ENCODE measurements at regions not wholly inside any gene's neighbourhood (a gene's known extent, or its start where the extent isn't known, plus 50 kb on each side); places are given as distances from the start of the nearest gene placed in this dataset.
"Not testable (repeated sequence)": the region's sequence is repeated elsewhere in the genome, so short reads cannot be mapped to it uniquely, and the experiment has no call there.

DNA sequence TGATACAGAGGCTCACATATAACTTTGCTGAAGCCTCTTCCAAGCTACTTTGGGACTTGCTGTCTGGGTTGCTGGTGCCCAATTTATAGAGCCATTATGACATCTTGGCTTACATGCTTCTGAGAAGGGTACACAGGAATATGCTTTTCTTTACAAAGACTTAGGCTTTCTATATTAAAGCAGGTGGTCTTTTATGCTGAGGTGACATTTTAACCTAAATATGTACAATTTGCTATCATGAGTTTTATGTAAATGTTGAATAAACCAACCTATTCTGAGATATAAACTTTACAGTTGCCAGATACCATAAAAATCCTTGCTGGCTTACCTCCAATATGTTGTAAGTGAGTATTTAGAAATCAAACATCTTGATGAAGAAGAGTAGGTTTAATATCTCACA, 509.2 kb upstream of the CHD1 start:
- H3K4me1 ChIP-seq: no peaks in the 10 kb centered on the region
- no peak overlapping the region for H3K4me3 ChIP-seq
- H3K36me3 ChIP-seq: no peaks in the 10 kb centered on the region
- no peak overlapping the region for H3K27ac ChIP-seq
- H3K27me3 ChIP-seq: no peaks in the 10 kb centered on the region
- TF ChIP-seq, protein P1, sequence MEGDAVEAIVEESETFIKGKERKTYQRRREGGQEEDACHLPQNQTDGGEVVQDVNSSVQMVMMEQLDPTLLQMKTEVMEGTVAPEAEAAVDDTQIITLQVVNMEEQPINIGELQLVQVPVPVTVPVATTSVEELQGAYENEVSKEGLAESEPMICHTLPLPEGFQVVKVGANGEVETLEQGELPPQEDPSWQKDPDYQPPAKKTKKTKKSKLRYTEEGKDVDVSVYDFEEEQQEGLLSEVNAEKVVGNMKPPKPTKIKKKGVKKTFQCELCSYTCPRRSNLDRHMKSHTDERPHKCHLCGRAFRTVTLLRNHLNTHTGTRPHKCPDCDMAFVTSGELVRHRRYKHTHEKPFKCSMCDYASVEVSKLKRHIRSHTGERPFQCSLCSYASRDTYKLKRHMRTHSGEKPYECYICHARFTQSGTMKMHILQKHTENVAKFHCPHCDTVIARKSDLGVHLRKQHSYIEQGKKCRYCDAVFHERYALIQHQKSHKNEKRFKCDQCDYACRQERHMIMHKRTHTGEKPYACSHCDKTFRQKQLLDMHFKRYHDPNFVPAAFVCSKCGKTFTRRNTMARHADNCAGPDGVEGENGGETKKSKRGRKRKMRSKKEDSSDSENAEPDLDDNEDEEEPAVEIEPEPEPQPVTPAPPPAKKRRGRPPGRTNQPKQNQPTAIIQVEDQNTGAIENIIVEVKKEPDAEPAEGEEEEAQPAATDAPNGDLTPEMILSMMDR (IDR thresholded peaks at IDR 0.05): no peak
- no peak for TF ChIP-seq POLR2A (IDR thresholded peaks at IDR 0.05)
- no peak for DNase-seq
- no peaks in the 10 kb centered on the region for H3K9me3 ChIP-seq
- intact Hi-C loops (cut with DNase I): no loop called here

DNA sequence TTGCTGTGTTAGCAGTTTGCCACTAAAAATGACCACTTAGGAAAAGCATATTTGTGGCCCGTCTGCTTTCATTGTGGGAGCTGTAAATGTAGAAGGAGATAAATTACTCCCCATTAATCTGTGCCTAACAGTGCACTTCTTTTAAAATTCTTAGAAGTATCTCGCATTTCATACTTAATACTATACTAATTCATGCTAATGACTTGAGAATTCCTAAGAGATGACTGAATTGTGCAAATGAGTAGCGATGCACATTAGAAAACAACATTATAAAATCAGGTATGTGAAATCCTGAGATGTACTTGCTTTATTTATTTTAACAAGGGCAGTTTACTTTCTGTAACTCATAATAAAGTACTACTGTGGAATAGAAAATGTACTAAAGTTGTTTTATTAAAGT, 494.6 kb upstream of the CHD1 start:
- H3K27me3 ChIP-seq; H3K9me3 ChIP-seq; H3K27ac ChIP-seq; H3K36me3 ChIP-seq; H3K4me1 ChIP-seq; intact Hi-C loops (cut with DNase I); H3K4me3 ChIP-seq; DNase-seq: not testable (repeated sequence)
- WGBS, 2 donors: no CpG with 5 or more reads among the region's 3 CpGs

DNA sequence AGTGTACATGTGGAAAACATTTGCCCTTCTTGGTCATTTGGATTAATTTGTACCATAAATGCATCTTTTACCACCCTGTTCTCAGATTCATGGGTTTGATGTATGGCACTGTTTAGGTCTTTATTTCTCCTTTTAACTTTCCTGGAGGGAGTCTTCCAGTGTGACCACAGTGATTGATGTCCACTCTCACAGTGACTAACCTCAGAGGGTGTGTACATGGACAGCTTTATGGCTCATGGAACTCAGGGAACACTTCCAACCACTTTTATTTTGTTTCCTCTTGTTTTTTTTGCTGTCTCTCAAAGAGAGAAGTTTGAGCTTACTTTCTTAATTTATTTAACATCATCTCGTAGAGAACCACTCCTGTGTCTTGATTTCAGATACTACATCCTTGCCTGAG, 489.8 kb upstream of the CHD1 start:
- H3K4me3 ChIP-seq; DNase-seq; H3K27ac ChIP-seq; H3K4me1 ChIP-seq; intact Hi-C loops (cut with DNase I); H3K9me3 ChIP-seq; H3K27me3 ChIP-seq; H3K36me3 ChIP-seq: not testable (repeated sequence)
- 33 to 40% methylated on average over 1 of the region's 1 CpG for WGBS, 2 donors

DNA sequence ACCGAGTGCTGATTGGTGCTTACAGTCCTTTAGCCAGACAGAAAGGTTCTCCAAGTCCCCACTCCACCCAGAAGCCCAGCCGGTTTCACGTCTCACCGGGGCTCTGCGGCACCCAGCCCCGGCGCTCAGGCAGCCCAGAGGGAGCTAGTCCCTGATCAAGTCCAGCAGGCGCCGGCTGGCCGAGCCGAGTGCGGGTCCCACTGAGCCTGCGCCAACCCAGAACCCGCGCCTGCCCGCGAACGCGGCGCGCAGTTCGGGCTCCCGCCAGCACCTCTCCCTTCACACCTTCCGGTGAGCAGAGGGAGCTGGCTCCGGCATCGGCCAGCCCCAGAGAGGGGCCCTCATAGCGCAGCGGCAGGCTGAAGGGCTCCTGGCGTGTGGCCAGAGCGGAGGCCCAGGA, 481.6 kb upstream of the CHD1 start:
- H3K9me3 ChIP-seq; H3K4me3 ChIP-seq; H3K4me1 ChIP-seq; H3K27ac ChIP-seq; H3K36me3 ChIP-seq; intact Hi-C loops (cut with DNase I); H3K27me3 ChIP-seq; DNase-seq: not testable (repeated sequence)
- no CpG with 5 or more reads among the region's 30 CpGs for WGBS, 2 donors

DNA sequence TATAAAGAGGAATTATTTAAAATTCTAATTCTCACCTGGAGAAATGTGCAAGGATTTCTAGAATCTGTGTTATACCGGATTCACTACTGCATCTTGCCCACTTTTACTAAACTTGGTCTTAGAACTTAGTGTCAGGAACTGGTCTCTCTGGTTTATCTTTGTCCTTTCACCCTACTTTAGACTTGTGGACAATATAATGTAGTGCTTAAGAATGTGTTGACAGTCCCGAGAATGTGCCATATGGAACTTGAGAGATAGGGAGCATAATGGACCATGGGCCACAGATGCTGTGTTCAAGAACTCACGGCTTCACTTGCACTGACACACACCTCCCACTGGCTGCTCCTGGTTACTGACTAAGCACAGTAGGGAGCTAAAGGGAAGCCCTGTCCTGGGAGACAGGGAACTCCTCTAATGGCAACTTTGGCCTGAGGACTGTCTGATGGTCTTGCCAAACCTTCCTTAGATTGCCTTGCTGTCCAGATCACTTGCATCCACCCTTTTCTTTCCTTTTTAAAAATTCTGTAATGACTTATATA, 476.0 kb upstream of the CHD1 start:
- intact Hi-C loops (cut with DNase I); H3K27ac ChIP-seq; H3K9me3 ChIP-seq; H3K4me1 ChIP-seq; H3K36me3 ChIP-seq; H3K4me3 ChIP-seq; DNase-seq; H3K27me3 ChIP-seq: not testable (repeated sequence)
- 76 to 100% methylated on average over 1 to 3 of the region's 3 CpGs for WGBS, 2 donors

DNA sequence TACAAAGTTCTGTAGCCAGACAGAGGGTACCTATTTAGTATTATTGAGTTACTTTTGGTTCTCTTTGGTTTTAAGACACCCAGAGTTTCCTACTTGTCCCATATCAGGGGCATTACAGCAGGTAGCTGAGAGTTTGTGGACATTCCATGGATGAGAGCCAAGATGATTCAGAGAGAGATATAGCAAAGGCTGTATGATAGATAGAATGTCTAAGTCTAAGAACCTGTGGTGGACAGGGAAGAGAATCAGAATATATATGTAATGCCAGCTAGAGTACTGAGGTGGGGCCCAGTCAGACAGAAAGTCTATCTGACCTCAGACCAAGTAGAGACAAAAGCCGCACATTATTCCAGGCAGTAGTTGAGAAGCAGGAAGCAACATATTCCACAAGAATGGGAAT, 471.8 kb upstream of the CHD1 start:
- intact Hi-C loops (cut with DNase I); H3K36me3 ChIP-seq; H3K4me1 ChIP-seq; H3K9me3 ChIP-seq; DNase-seq; H3K27ac ChIP-seq; H3K27me3 ChIP-seq; H3K4me3 ChIP-seq: not testable (repeated sequence)
- 85 to 100% methylated on average over 1 of the region's 1 CpG for WGBS, 2 donors

DNA sequence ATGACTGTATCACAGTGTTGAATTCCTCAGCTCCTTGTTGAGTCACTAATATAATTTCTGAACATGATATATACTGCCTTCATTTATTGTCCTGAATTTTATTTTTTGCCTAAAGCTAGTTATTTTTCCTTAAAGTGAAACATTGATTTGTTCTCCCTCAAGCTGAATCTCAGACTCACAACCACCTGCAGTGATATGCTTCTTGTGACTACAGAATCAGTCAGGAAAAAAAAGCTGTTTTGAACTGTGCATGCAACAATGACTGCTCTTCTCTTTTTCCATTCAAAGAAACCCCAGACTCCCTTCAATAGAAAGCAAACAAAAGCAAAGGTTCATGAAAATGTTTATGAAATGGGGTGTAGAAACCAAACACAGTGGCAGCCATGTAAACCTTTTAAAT, 470.2 kb upstream of the CHD1 start:
- TF ChIP-seq, protein P1 (IDR thresholded peaks at IDR 0.05): no peak
- TF ChIP-seq POLR2A (IDR thresholded peaks at IDR 0.05): no peak
- Histone ChIP-seq H3K27ac (no peak overlapping the region), H3K9me3 (peaks cover 0 to 10% (median 0%) of the 10 kb centered on the region in 3 donors), H3K4me3 (no peak overlapping the region), H3K27me3 (no peaks in the 10 kb centered on the region), H3K4me1 (no peaks in the 10 kb centered on the region), H3K36me3 (no peaks in the 10 kb centered on the region)
- DNase-seq: no peak
- intact Hi-C loops (cut with DNase I): no loop called here

DNA sequence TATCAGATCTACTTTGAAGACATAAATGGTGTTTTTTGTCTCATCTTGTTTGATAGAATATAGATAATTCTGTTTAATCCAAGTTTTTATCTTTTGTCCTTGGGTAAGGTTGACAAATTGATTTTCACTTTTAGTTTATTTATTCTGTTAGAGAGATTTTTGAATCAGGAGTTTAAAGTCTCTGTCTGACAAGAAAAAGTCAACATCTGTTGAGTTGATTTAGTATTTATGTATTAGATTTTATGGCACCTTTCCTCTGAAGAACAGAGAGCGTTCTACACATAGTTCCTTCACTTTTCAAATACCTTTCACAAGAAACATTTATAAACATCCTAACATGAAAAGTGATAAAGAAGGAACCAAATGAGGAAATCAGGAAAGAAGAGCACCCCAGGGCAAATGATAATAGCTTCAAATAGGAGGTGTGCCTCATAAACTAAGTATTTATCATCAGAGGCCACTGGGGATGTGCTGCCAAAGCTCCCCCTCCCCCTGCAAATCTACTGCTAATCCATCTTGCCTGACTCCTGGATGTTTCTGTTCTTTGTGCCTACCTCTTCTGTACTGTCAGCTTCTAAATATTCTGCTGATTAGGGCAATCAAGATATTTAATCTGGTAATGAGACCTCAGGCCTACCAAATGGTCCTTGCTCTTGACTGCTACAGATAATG, 457.7 kb upstream of the CHD1 start:
- no peaks in the 10 kb centered on the region for H3K36me3 ChIP-seq
- 21 to 30% methylated on average over 1 of the region's 1 CpG for WGBS, 2 donors
- no peak overlapping the region for H3K27ac ChIP-seq
- no peaks in the 10 kb centered on the region for H3K4me1 ChIP-seq
- H3K9me3 ChIP-seq: peaks cover 0 to 7% (median 0%) of the 10 kb centered on the region in 3 donors
- H3K4me3 ChIP-seq: no peak overlapping the region
- intact Hi-C loops (cut with DNase I): no loop called here
- TF ChIP-seq POLR2A (IDR thresholded peaks at IDR 0.05): no peak
- TF ChIP-seq, protein P1 (IDR thresholded peaks at IDR 0.05): no peak
- H3K27me3 ChIP-seq: no peaks in the 10 kb centered on the region
- DNase-seq: no peak

Data from esophagus squamous epithelium (tissue), 5 donors.